SH-SY5Y (cell line): ENCODE measurements at regions not wholly inside any gene's neighbourhood (a gene's known extent, or its start where the extent isn't known, plus 50 kb on each side); places are given as distances from the start of the nearest gene placed in this dataset.

Experiments used
- GATA2 ChIP-seq: IDR thresholded peaks from 2 replicates; pipeline ENCODE4 v1.6.1; 2011; ENCODE audit warnings: mild to moderate bottlenecking, low read depth, low read length
- GATA3 ChIP-seq: IDR thresholded peaks from 2 replicates; pipeline ENCODE4 v1.6.1; 2011; ENCODE audit warnings: low read depth, mild to moderate bottlenecking, low read length, moderate library complexity

DNA sequence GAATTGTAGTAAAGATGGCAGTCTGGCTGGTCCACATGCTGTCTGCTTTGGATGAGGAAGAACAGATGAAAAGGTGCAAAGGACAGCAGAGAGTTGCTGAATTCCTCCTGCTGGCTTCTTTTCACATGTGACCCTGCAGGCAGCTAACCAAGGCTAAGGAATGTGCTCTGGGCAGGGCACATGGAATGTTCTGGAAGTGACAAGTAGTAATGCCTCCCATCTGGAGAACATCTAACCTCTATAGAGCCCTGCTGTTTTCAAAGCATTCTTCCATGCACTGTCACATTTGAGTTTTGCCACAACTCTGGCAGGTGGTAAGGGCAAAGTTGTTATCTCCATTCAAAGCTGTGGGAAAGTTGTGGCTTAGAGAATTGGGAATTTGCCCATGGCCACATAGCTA is 208.8 kb downstream of the STK31 start:
- no peak for TF ChIP-seq GATA3
- TF ChIP-seq GATA2: no peak
